ENCODE measurements at regions not wholly inside any gene's neighbourhood (a gene's known extent, or its start where the extent isn't known, plus 50 kb on each side); places are given as distances from the start of the nearest gene placed in this dataset.

DNA sequence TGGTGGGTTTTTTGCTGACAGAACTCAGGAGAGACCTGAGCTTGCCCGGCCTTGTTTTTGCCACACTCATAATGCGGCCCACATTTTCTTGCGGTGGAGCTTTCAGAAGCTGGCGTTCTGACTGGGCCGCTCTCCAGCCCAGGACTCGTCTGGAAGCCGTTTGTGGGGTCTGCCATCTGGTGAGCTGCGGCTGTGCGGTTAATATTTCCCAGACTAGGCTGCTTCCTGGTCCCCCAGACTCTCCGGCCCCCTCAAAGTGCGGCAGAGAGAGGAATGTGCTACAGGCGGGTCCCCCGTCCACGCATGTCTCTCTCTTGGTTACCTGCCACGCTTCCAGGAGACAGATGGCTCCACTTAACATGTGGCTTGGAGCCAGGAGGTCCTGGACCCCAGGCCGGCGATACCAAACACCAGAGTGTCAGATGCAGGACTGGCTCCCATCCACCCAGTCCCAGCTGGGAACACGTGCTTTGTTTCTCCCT lies 128.9 kb upstream of the PMEPA1 start:
- DNase-seq: no peak

GRCh38 chr20:57837208-57838035 lies 127.6 kb upstream of the PMEPA1 start:
- DNase-seq: no peak

- DNase-seq: no peak
These were observed 126.0 kb upstream of the PMEPA1 start for GRCh38 chr20:57835588-57836455.

GRCh38 chr20:57835074-57835452 lies 125.2 kb upstream of the PMEPA1 start:
- no peak for DNase-seq

DNA sequence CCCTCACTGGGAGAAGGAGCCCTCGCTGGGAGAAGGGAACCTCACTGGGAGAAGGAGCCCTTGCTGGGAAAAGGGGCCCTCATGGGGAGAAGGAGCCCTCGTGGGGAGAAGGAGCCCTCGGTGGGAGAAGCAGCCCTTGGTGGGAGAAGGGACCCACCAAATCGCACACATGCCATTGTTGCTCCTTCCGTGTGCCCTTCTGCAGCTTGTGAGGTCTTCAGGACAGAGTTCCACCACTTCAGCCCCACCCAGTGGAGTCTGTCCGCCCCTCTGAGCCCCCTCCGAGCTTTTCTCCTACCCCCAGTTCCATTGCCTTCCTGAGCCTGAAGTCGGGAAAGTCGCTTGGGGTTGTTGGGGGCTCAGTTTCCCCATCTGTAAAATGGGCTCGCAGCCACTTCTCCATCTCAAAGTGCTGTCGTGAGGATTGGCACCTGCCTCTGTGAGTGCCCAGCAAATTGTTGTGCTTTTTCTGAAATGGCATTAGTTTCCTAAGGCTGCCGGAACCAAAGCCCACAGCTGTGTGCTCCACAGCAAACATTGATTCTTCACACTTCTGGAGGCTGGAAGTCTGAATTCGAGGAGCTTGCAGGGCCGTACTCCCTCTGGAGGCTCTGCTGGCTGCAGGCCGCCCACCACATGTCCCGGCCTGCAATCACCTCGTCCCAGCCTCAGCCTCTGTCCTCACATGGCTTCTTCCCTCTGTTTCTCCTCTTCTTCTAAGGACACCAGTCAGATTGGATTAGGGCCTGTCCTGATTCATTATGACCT lies 124.7 kb upstream of the PMEPA1 start:
- no peak for DNase-seq

- no peak for DNase-seq
These were observed 122.3 kb upstream of the PMEPA1 start for GRCh38 chr20:57831993-57832585.

- no peak for DNase-seq
These were observed 121.6 kb upstream of the PMEPA1 start for GRCh38 chr20:57831326-57831992.

GRCh38 chr20:57830515-57830895 lies 120.7 kb upstream of the PMEPA1 start:
- no peak for DNase-seq

DNA sequence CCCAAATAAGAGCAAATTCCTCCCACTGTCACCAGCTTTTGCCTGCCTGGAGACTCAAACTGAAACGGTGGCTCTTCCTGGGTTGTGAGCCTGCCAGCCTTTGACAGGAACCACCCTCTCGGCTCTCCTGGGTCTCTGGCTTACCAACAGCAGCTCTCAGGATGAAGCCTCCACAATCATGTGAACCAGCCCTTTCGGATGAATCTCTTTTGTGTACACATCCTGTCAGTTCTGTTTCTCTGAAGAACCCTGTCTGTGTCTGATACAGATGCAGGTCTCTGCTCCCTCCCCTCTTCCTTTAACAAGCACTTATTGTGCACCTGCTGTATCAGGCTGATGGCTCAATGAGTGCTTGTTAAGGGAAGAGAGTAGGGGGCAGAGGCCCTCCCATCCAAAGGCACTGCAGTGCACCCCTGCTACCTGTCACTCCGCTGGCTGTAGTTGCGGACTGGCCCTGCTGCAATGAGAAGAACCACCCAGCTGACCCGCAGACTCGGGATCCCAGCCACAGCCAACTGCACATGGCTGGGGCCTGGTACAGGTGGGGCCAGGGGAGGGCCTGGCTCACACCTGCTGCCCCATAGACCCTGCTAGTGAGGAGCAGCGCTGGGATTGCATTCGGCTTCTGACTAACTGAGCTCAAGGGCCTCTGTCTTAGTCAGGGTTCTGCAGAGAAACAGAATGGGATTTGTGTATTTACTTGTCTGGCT lies 120.1 kb upstream of the PMEPA1 start:
- DNase-seq: no peak

- DNase-seq: no peak
These were observed 119.5 kb upstream of the PMEPA1 start for GRCh38 chr20:57829336-57829735.

DNA sequence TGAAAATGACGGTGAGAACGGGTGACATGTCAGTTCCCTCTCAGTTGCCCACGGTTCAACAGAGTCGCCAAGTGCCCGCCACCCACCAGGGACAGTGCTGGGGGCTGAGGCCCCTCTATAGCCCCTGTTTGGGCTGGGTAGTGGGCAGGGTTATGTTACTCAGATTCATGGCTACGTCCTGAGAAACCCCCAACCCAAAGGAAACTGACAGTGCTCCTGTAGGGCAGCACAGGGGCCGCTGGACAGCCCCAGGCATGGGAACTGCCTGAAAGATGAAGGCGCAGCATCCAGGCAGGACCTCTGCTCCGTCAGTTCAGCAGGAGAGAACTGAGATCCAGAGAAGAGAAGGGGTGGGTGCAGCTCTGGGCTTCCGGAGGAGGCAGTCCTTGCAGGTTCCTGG lies 118.9 kb upstream of the PMEPA1 start:
- no peak for DNase-seq

DNA sequence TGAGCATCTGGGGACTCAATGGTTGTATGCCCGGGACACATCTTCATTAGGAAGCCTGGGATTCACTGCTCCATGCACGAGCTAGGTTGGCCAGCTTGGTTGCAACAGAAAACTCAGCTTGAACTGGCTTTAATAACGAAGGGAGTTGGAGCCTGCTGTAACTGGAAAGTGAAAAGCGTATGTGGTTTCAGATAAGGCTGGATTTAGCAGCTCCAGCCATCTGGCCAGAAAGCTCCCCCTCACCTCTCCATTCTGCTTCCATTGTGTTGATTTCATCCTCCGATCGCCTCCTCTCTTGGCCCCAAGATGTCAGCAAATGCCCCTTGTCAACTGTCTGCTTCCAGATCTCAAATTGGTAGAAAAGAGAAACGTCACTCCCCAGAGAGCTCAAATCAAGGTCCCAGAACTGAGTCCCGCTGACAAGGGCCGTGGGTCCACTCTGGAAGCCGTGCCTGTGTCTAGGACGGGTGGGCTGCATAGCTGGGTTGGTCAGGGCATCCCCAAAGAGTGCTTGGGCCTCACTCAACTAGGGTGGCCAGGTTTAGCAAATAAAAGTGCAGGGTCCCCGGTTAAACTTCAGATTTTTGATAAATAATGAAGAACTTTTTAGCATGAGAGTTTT lies 117.0 kb upstream of the PMEPA1 start:
- DNase-seq: no peak

DNA sequence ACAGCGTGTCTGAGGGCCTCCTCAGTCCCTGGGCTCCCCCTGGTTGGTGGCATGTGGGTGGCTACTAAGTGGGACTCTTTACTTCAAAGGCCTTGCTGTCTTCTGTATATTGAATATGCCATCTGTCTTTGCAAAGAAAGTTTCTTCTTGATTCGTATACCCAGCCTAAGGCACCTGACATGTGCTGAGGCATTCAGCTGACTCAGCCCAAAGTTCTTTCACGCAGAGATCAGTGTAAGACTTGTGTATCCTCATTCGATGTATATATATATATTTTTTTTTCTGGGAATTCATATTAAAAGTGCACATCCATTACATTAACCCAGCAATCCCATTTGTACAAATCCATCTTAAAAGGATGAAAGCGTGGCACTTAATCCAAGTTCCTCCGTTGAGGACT lies 115.1 kb upstream of the PMEPA1 start:
- no peak for DNase-seq

DNA sequence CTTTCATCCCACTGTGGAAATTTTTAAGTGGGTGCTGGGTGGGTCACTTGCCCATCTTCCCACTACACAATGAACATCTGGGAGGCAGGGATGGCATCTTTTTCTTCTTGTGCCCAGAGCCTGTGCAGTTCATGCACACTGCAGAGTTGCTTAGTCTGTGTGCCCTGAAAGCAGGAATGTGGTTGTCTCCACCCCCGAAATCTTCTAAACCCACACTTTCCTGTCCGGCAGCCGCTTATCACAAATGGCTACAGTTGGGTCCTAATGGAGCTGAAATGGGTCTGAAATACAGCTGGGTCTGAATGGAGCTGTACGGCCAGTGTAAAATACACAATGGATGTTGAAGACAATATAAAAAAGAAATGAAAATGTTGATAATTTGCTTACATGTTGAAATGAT lies 112.1 kb upstream of the PMEPA1 start:
- no peak for DNase-seq

GRCh38 chr20:57819691-57820380 lies 110.0 kb upstream of the PMEPA1 start:
- no peak for DNase-seq

DNA sequence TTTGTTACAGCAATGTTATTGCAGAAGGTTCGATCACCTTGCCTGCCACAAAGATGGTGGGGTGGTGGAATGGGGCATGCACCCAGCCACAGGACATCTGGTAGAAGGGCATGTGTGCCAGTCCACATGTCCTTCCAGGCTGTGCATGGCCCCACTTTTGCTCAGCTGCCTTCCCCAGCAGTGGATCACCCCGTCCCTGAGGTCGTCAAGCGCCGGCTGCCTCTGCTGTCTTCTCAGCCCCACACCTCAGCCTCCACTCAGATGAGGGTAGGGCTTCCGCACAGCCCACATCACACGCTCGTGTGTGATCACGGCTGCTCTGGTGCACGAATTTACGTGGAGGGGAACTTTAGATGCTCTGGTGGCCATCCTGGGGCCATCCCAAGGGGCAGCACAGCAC lies 109.5 kb upstream of the PMEPA1 start:
- DNase-seq: no peak

- no peak for DNase-seq
These were observed 108.8 kb upstream of the PMEPA1 start for GRCh38 chr20:57818418-57819181.

GRCh38 chr20:57815405-57815804 lies 105.6 kb upstream of the PMEPA1 start:
- DNase-seq: no peak

- DNase-seq: no peak
These were observed 104.7 kb upstream of the PMEPA1 start for GRCh38 chr20:57814529-57814928.

Data from stimulated activated CD8-positive, alpha-beta memory T cell treated with anti-CD3 and anti-CD28 coated beads, Interleukin-4, amount 100 ng/mL, for 48 hours (primary cell).